Testis (tissue), 2 donors: ENCODE measurements at regions not wholly inside any gene's neighbourhood (a gene's known extent, or its start where the extent isn't known, plus 50 kb on each side); places are given as distances from the start of the nearest gene placed in this dataset.
"Not testable (repeated sequence)": the region's sequence is repeated elsewhere in the genome, so short reads cannot be mapped to it uniquely, and the experiment has no call there.

Source experiments
- POLR2A ChIP-seq: fragments of 450-650 bp; IDR thresholded peaks from one replicate; pipeline ENCODE4 v1.6.1; 2017; ENCODE audit warnings: antibody characterized with exemption, mild to moderate bottlenecking, moderate library complexity
- TF ChIP-seq, protein P1 (sequence below), 3 experiments: fragments of 450-650 bp in 2 of 3; fragments of 200-600 bp in 1 of 3; sonication (generic) in 1 of 3; IDR thresholded peaks; one replicate each; pipeline ENCODE4 v1.5.1; 2016 to 2019; ENCODE audit warnings: antibody characterized with exemption in 3 of 3, mild to moderate bottlenecking in 2 of 3, moderate library complexity in 1 of 3

DNA sequence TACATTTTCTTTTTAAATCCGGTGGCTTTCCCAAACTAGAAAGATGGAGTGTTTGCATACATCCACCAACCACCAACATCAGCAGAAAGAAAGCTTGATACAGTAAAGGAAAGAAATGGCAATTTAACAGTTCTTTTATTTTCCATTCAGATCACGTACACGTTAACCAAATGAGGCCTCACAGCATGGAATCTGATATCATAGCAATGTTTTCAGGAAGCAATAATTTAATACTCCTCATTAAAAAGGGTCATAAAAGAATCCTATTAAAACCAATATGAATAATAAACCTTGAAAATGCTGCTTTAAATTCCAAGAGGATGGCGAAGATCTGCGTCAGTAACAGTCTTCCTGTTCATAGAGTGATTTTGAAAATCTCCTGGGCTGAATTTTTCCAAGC, 1562.1 kb downstream of the KHDRBS2 start:
- TF ChIP-seq POLR2A: not testable (repeated sequence)
- TF ChIP-seq, protein P1, sequence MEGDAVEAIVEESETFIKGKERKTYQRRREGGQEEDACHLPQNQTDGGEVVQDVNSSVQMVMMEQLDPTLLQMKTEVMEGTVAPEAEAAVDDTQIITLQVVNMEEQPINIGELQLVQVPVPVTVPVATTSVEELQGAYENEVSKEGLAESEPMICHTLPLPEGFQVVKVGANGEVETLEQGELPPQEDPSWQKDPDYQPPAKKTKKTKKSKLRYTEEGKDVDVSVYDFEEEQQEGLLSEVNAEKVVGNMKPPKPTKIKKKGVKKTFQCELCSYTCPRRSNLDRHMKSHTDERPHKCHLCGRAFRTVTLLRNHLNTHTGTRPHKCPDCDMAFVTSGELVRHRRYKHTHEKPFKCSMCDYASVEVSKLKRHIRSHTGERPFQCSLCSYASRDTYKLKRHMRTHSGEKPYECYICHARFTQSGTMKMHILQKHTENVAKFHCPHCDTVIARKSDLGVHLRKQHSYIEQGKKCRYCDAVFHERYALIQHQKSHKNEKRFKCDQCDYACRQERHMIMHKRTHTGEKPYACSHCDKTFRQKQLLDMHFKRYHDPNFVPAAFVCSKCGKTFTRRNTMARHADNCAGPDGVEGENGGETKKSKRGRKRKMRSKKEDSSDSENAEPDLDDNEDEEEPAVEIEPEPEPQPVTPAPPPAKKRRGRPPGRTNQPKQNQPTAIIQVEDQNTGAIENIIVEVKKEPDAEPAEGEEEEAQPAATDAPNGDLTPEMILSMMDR (IDR thresholded peaks at IDR 0.05): not testable (repeated sequence)
